NCI-H748 treated with DMSO at 0.1 percent for 48 hours (cell line): ENCODE measurements at regions not wholly inside any gene's neighbourhood (a gene's known extent, or its start where the extent isn't known, plus 50 kb on each side); places are given as distances from the start of the nearest gene placed in this dataset.

ENCODE experiments used
- DNase-seq: peaks from one replicate; lab custom pipeline; 2025; lab: John Stamatoyannopoulos, UW

DNA sequence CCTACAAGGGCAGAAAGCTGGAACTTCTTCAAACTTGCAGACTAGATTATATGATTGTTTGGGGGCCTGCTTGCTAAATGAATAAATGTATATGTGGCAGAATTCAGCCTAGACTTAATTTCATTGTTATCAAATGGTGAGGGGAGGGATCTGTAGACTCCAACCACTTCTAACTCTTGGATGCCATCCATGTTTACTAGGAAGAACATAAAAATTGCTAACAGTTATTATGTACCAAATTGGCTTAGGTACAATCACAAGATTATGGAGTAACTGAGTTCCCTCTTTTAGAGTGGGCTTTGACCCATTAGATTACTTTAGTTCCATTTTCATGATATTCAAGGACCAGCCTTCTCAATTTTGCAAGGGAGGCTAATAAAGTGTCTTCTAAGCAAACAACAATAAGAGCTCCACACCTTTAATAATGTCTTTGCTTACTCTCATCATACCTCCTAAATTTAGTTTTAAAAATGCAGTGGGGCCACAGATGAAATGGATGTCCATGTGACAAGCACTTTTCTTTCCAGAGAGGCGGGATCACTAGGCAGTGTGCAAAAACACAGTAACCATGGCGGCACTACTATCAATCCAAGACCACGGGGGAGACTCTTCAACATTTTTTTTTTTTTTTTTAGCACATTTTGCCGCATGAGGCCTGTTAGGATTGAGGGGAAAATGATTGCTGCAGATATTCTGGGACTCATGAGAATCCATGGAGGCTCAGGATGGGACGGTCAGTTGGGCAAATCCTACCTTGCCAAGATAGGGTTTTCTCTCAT, 217.6 kb upstream of the SPRED2 start:
- DNase-seq = no peak

DNA sequence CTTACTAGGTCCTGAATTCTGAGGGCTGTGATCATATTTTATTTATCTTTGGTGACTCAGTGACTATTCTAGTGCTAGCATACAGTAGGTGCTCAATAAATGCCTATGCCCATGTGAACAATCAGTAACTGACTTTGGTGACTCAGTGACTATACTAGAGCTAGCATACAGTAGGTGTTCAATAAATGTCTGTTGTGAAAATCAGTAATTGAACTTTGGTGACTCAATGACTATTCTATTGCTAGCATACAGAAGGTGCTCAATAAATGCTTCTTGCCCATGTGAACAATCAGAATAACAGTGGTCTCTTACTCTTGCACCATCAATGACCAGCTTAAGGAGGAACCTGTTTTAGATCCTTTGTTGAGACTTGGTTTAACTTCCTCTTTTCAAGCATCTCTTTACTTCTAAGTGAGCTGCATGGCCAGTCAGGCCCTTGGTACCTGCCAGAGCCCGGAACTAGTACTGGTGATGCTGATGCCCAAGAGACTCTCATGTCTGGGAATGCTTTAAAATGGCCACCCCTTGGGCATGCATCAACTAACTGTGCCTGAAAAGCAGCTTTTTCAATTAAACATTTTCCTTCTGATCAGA, 214.9 kb upstream of the SPRED2 start:
- DNase-seq = no peak

DNA sequence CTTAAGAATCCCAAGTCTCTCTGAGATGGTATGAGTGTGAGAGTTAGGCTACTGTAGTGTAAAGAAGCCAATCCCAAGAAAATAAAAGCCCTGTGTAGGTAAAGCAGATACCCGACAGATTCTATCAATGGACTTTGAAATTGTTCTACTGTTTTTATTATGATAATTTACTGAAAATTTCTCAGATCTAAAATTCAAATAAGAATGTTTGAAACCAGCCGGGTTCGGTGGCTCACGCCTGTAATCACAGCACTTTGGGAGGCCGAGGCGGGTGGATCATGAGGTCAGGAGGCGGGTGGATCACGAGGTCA, 208.3 kb upstream of the SPRED2 start:
- no peak for DNase-seq

DNA sequence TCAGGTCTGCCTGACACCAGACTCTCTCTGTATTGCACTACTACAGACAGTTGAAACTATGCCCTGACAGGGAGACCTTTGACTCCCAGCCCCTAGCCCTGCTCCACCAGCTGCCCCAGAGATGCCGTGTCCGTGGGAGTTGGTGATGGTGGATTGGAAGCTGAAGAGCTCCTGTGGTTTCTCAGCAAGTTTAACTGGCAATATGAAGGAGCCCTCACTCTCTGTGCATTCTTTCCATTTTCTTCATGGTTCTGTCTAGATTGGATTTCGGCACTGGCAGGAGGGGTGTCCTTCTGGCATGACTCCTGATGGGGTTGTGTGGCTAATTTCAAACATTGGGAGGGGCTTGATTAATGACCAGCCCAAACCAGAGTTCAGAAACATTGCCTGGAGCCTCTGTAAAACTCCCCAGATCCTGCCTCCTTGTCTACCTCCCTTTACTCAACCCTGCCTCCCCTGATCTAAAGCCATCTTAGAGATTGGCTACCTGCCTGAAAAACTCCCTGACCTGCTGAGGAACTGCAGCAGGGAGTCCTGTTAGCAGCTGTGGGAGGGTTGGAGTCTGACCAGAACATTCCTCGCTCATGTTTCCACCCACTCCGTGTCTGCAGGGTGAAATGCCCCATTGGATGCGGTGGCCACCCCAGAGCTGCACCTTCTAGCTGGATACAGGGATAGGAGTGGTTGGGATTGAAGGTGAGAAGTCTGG, 206.9 kb upstream of the SPRED2 start:
- DNase-seq = no peak

DNA sequence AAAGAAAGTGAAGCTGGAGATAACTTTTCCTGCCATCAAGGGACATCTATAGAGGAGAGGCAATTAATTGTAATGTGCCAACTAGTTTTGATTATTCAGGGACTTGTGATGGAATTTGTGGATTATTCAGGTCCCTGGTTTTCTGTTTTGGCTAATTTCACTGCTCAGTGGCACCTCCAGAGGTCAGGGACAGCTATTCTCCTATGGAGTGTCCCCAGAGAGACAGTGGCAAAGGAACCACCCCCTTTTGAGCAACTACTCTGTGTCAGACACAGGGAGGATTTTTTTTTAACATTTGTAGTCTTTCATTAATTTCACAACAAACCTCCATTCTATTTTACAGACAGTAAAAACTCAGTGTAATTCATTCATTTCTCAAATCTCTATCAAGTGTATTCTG, 206.0 kb upstream of the SPRED2 start:
- no peak for DNase-seq

DNA sequence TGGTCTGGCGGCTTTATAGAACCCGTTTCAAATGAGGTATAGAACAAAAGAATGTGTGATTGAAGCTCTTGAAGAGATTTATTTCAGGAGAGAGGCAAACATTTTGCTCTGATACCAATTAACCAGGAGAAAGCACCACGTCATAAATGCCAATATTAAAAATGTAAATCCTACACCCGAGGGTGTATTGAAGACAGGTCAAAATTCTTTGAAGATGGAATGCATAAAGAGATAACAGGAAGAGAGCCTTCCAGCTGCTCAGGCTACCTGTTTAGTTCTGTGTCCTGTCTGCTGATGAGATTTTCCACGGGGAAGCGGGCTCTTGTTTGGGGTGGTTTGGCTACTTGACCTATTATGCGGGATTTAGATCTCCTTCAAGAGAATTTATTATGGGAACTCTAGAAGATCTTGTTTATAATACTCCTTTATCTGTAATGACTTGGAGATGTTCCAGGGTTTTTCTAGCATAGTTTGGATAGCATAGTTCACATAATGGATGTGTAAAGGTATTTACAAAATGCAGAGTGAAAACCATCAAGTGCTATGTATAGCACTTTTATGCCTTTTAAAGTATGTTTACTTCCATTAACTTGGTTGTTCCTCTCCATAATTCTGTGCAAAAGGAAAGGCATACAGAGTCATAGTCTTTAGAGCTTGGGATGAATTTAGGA, 204.5 kb upstream of the SPRED2 start:
- DNase-seq = no peak

DNA sequence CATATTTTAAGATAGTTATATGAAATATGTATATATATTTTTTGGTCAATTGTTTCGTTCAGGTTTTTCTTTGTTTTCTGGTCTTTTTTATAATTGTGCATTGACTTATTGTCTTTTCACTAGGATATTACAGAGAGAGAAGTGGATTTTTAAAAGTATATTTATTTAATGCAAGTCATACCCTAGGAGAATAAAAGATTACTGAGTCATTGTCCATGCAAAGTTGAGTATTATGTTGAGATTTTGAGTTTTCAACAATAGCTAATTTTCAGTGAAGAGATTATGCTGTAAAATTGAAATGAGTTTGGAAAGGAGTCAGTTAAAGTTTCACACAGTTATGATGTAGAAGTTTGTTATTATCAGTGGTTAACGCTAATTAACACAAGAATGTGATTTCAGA, 203.6 kb upstream of the SPRED2 start:
- DNase-seq = no peak

DNA sequence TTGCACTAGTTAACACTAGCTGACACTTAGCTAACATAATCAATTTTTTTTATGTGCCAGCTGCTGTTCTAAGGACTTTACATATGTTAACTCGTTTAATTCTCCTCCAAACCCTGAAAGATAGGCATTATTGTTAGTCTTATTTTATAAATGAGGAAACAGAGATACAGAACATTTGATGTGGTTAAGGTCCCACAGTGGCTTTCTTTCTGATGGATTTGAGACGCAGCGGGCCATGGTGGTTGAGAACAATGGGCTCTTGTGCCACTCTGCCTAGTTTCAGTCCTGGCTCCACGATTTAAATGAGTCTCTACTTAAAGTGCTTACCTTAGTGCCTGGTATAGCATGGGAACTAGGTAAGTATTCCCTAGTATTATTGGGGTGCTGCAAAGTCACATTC, 201.9 kb upstream of the SPRED2 start:
- DNase-seq = no peak

DNA sequence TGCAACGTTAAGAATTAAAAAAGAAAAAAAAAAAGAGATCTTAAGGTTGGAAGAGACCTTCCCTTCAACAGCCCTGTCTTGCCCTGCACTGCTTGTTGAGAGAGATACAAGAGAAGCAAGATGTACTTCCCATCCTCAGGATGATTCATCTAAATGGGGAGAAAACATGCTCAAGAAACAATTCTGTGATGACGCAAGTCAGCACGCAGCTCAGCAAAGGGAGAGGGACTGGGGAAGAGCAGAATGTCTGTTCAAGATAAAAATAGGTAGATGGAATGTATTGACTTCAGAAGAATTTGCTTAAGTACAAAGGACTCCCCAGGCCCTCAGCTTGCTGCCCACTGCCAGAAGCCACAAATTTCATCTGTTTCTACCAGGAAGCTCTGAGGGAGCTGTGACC, 198.2 kb upstream of the SPRED2 start:
- DNase-seq = no peak

DNA sequence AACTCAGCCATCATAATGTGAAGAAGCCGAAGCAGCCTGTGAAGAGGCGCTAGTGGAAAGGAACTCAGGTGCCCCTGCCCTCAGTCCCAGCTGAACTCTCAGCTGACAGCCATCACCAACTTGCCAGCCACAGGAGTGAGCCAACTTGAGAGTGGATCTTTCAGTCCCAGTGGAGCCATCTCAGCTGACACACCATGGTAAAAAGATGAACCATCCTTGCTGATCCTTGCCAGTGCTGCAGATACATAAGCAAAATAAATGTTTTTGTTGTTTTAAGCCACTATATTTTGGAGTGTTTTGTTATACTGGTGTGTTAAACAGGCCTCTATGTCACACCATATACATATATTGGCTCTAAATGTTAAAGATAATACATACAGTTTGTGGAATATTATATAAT, 195.8 kb upstream of the SPRED2 start:
- no peak for DNase-seq

DNA sequence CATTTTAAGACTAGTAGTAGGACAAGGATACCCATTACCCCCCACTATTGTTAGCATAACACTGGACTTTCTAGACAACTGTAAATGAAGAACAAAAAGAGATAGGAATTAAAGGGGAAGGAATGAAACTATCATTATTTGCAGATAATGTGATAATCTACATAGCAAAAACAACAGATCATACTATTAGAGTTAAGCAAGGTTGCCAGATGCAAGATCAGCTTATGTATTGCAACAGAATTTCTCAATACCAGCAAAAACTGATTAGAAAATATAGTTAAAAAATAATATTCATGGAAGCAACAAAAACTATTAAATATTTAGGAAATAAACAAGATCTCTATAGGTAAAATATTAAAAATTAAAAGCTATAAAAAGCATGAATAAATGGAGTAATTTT, 194.4 kb upstream of the SPRED2 start:
- DNase-seq = no peak

DNA sequence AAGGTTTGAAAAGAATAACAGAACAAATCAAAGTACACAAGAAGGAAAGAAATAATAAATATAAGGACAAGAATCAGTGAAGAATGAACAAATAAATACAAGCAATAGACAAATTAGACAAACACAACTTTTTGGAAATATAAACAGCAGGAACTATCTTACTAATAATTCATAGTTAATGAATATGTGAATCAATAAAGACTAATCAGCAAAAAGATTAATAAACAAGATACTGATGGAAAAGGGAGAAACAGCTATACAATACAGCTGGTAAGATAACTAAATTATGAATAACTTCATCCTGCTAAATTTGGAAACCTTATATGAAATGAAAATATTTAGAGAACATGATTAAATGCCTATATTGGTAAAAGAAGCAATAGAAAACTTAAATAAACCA, 193.6 kb upstream of the SPRED2 start:
- no peak for DNase-seq

DNA sequence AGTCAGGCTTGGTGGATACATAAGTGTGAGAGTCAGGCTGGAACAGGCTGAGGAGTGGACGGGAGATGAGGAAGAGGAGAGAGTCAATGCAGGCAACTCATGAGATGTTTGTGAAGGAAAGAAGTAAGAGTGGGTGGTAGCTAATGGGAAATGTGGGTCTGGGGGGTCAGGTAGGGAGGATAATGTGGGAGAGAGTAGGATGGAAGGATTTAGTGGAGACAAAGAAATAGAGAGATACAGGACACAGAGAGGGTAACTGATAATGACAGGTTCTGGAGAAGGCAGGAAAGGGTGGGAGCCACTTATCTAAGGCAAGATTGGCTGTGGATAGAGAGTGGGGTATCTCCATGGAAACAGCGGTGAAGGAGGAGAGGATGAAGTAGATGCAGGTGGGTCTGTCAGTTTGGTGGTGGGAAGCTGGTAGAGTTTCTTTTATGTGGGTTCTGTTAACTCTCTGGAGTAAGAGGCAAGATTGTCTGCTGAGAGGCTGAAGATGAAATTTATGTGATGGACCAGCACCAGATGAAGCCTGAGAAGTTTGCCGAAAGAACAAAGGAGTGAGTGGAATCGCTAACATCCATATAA, 190.6 kb upstream of the SPRED2 start:
- no peak for DNase-seq

DNA sequence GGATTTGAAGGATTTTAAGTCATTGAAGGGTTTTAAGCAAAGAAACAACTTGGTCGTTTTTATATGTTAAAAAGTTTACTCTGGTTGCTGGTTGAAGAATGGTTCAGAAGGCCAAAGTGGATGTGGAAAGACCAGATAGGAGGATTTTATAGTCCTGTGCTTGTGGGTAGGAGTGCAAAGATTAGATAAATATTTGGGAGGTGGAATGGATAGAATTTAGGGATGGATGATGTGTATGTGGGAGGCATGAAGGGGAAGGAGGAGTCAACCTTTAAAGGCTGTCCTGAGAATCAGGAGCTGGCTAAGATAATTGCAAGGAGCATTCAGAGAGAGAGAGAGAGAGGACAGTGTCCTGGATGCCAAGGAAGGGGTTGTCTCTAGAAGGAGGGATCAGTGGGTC, 190.1 kb upstream of the SPRED2 start:
- DNase-seq = no peak

DNA sequence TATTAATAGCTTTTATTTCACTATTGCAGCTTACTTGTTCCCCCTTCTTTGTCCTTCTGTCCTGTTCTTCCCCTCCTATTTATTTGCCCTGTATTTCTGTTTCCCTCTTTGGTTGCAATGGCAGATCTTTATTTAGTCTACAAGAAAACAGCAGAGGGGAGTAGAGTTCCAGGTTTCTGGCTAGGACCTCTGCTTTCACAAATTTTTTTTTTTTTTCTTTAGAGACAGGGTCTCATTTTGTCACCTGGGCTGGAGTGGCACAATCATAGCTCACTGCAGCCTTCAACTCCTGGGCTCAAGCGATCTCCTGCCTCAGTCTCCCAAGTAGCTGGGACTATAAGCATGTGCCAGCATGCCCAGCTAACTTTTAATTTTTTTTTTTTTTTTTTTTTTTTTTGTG, 188.1 kb upstream of the SPRED2 start:
- DNase-seq = no peak

DNA sequence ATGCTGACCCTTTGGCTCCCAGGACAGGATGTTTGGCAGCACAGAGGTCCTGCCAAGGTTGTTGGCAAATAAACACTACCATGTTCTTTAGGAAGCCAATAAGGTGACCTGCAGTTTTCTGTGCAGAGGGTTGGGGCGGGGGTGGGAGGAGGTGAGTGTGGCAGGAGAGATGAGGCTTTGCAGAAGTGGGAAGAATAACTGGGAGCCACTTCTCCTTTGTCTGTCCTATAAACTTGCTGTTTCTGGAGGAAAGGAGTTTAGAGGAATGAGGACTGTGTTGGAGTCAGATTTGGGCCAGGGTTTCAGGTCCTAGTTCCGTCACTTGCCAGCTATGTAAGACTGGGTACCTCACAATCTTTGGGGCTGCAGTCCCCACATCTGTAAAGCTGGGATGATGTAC, 187.6 kb upstream of the SPRED2 start:
- DNase-seq = no peak

DNA sequence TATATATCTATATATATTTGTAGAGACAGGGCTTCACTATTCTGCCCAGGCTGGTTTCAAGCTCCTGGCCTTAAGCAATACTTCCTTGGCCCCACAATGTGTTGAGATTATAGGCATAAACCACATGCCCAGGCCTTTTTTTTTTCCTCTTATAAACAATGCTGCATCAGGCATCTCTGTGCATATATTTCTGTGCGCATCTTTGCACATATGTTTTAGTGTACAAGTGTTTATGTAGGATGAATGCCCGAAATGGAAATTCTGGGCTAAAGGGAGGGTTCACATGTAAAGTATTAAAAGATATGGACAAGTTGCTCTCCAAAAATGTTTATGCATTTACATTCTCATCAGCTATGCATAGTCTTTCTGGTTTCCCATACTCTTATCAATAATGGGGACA, 183.2 kb upstream of the SPRED2 start:
- DNase-seq = no peak

DNA sequence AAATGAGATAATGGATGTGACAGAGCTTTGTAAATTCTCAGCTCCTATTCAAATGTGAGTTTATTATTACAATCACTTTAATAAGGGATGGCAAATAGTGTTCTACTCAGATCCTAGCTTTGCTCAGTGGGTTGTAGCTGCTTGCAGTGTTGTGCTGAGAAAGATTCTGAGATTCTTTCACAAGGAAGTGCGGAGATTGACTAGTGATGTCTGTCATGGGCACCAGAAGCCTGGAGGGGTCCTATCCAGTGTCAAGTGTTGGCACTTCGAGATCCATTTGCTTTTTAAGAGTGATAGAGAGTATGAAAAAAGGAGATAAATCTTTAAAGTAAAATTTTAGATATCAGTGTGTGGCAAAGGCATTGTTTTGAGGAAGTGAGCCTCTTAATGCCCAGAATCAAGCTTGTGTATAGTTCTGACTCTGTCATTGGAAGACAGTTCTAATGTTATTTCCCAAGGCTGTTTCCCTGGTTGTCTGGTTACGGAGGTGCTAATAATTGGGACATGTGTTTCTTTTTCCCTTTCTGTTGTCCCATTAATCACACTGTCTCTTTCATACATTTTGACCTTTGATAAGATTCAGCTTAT, 181.7 kb upstream of the SPRED2 start:
- no peak for DNase-seq

DNA sequence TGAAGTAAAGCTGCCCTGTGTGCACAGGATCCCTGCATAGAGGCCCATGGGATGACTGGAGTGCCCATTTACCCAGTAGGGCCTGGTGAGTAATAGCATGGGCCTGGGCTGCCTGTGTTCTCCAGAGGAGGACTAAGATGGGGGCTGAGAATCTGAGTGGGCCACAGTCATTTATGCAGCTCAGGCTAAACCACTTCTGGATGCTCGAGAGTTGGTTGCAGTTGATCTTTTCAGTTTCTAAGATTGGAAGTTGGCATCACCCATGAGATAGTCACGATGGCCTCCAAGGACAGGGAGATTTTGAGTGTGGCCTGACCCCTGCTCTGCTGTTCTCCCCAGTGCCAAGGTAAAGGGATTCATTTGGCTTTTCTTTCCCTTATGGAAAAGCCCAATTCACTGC, 179.1 kb upstream of the SPRED2 start:
- no peak for DNase-seq

DNA sequence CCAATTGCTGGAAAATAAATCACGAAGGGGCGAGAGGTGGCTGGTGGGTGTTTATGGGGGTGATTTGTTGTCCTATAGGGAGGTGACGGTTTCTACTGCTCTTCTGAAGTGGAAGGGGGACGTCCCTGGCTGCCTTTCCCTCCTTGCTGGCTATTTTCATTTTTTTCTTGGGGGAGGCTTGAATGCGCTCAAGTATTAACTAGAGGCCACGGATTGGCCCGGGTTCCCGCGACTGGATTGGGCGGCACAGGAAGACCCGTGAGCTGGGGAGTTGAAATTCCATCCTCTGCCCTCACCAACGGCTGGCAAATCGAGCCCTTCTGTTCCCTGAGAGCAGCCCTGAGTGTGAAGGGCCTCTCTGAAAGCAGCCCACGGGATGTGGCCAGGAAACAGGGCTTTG, 176.5 kb upstream of the SPRED2 start:
- DNase-seq = no peak

DNA sequence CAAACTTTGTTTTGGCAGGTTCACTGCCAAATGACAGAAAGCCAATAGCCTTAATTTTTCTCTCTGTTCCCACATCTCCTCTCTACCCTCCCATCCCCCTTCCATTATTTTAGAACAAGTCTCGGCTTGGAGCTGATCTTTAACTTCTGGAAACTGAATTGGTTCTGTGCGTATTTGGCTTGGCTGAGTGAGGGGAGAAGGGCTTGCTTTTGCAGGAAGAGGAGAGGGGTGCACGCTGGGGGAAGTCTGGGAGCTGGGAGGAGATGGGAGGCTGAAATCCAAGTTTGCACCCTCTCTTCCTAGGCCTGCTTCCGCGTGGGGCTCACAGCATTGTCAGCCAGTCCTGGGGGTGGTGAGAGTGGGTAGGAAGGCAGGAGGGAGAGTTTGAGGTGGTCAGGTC, 176.1 kb upstream of the SPRED2 start:
- DNase-seq = no peak

DNA sequence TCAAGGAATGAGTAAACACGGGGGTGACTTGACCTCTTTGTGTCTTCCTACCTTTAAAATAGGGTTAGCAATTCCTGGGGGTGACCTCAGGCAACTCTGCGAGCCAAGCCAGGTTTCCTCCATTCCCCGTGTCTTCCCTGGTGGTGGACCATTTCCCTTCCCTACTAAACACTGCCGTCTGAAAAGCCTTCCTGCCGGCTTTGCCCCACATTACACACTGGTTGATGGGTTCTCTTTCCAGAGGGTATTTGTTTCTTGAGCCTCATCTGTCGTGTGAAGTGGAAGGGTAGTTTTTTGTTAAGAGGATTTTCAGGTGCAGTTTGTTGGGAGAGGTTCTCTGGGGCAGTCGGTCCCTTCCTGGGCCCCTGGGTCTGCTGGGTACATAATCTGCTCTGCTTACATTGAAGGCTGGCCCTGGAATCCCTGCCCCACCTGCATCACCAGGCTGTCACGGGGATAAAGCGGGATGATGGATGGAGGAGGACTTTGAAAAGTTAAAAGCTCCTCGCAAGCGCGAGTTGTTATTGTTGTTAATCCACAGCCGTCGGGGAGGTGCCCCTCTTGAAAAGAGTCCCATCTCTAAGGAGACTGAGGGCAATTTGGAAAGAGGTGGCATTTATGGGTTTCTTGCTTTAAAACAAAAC, 175.4 kb upstream of the SPRED2 start:
- no peak for DNase-seq
